ENCODE measurements at regions not wholly inside any gene's neighbourhood (a gene's known extent, or its start where the extent isn't known, plus 50 kb on each side); places are given as distances from the start of the nearest gene placed in this dataset.

DNA sequence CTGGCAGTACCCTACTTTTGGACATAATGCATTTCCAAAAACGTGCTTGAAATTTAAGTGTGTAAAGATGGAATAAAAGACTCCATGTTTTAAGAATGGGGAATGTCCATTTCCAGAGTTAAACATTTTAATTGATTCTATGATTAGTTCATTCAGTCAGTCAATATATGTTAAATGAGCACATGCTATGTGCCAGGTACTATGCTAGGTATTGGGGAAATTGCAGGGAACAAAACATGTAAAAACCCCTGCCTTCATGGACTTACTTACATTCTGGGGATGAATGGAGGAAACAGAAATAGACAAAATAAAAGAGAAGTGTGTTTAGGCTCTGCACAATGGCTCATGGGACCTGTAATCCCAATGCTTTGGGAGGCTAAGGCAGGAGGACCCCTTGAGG lies 288.6 kb downstream of the MTX2 start:
- TF ChIP-seq CTCF (conservative IDR thresholded peaks at IDR 0.05): no peak
- Mint-ChIP-seq H3K36me3 (ENCODE audit: low read depth) (no peaks in the 10 kb centered on the region), H3K4me3 (no peak overlapping the region), H3K27me3 (ENCODE audit: low read depth) (peaks cover 93% of the 10 kb centered on the region), H3K9me3 (no peaks in the 10 kb centered on the region), H3K27ac (ENCODE audit: unreplicated experiment) (no peak overlapping the region), H3K4me1 (peaks cover 11% of the 10 kb centered on the region)
- no peak for DNase-seq (ENCODE audit: low read depth, low spot score)

DNA sequence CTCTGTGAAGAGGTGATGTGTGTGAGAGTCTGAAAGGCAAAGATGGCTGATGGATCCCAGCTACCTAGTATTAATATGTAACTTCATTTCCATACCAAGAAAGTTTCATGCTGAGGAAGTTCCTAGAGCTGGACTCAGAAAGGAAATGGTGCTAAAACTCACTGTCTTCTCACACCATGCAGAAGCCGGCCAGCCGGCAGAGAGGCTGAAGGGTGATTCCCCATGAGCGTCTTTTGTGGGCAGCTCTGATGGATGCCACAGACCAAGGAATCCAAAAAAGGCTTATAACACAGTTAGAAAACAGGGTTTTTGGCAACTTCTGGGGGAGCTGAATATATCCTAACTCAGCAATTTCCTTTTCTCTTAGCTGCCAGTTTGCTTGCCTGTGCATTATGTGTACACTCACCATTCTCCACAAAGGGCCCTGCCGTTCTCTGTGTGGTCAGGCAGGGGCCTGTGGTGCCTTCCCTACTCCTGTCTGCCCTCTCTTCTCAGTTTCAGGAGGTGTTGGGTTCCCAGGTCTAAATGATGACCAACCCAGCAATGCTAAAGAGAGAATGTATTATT lies 289.4 kb downstream of the MTX2 start:
- Mint-ChIP-seq H3K4me1 (peaks cover 8% of the 10 kb centered on the region), H3K27me3 (ENCODE audit: low read depth) (peaks cover 93% of the 10 kb centered on the region), H3K27ac (ENCODE audit: unreplicated experiment) (no peak overlapping the region), H3K4me3 (no peak overlapping the region), H3K9me3 (no peaks in the 10 kb centered on the region), H3K36me3 (ENCODE audit: low read depth) (no peaks in the 10 kb centered on the region)
- TF ChIP-seq CTCF (conservative IDR thresholded peaks at IDR 0.05): no peak
- no peak for DNase-seq (ENCODE audit: low read depth, low spot score)

DNA sequence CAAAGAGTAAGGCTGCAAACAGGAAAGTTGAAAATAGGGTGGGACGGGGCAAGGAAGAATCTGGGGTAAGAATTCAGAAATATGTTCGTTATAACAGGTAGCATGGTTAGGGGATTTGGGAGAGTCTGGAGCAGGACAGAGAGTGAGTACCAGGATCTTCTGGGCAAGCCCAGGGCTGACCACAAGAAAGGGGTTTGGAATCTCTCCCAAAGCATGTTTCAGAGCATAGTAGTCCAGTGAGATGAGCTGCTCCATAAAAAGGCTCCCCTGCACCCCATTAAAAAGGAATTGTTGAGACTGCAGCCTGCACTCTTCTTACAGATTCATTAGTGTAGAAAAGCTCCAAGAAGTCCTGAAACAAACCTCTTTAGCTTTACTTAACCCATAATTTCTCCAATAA lies 291.1 kb downstream of the MTX2 start:
- no peak overlapping the region for H3K4me3 Mint-ChIP-seq
- no peaks in the 10 kb centered on the region for H3K36me3 Mint-ChIP-seq (ENCODE audit: low read depth)
- H3K9me3 Mint-ChIP-seq: no peaks in the 10 kb centered on the region
- H3K4me1 Mint-ChIP-seq: no peaks in the 10 kb centered on the region
- TF ChIP-seq CTCF (conservative IDR thresholded peaks at IDR 0.05): no peak
- no peak overlapping the region for H3K27ac Mint-ChIP-seq (ENCODE audit: unreplicated experiment)
- peaks cover 90% of the 10 kb centered on the region for H3K27me3 Mint-ChIP-seq (ENCODE audit: low read depth)
- DNase-seq (ENCODE audit: low read depth, low spot score): no peak

DNA sequence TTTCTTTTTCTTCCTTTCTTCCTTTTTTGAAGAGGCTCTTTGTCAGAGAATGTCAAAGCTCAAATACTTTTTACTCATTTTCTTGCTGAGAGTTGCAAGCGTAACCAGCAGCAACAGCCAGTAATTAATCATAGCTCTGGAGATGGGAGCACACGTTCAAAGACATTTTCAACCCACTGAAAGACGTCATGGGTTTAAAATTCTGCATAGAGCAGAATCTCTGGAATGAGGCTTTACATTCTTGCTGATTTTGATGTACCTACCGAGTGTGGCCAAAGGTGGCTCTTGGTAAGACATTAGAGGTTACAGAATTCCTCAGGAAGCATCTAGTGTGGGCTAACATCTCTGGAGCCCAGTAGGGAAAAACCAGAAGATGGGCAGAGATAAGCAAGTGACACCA lies 292.5 kb downstream of the MTX2 start:
- no peak for TF ChIP-seq CTCF (conservative IDR thresholded peaks at IDR 0.05)
- no peaks in the 10 kb centered on the region for H3K36me3 Mint-ChIP-seq (ENCODE audit: low read depth)
- H3K9me3 Mint-ChIP-seq: no peaks in the 10 kb centered on the region
- H3K4me1 Mint-ChIP-seq: peaks cover 9% of the 10 kb centered on the region
- no peak overlapping the region for H3K4me3 Mint-ChIP-seq
- no peak overlapping the region for H3K27ac Mint-ChIP-seq (ENCODE audit: unreplicated experiment)
- peaks cover 80% of the 10 kb centered on the region for H3K27me3 Mint-ChIP-seq (ENCODE audit: low read depth)
- DNase-seq (ENCODE audit: low read depth, low spot score): no peak

GRCh38 chr2:176562359-176563078 lies 293.3 kb downstream of the MTX2 start:
- no peaks in the 10 kb centered on the region for H3K9me3 Mint-ChIP-seq
- H3K4me3 Mint-ChIP-seq: no peak overlapping the region
- H3K36me3 Mint-ChIP-seq (ENCODE audit: low read depth): no peaks in the 10 kb centered on the region
- peaks cover 9% of the 10 kb centered on the region for H3K4me1 Mint-ChIP-seq
- peaks cover 71% of the 10 kb centered on the region for H3K27me3 Mint-ChIP-seq (ENCODE audit: low read depth)
- no peak for TF ChIP-seq CTCF (conservative IDR thresholded peaks at IDR 0.05)
- no peak overlapping the region for H3K27ac Mint-ChIP-seq (ENCODE audit: unreplicated experiment)
- DNase-seq (ENCODE audit: low read depth, low spot score): no peak

Data from neural crest cell (in vitro differentiated cells).